ENCODE measurements at regions not wholly inside any gene's neighbourhood (a gene's known extent, or its start where the extent isn't known, plus 50 kb on each side); places are given as distances from the start of the nearest gene placed in this dataset.

DNA sequence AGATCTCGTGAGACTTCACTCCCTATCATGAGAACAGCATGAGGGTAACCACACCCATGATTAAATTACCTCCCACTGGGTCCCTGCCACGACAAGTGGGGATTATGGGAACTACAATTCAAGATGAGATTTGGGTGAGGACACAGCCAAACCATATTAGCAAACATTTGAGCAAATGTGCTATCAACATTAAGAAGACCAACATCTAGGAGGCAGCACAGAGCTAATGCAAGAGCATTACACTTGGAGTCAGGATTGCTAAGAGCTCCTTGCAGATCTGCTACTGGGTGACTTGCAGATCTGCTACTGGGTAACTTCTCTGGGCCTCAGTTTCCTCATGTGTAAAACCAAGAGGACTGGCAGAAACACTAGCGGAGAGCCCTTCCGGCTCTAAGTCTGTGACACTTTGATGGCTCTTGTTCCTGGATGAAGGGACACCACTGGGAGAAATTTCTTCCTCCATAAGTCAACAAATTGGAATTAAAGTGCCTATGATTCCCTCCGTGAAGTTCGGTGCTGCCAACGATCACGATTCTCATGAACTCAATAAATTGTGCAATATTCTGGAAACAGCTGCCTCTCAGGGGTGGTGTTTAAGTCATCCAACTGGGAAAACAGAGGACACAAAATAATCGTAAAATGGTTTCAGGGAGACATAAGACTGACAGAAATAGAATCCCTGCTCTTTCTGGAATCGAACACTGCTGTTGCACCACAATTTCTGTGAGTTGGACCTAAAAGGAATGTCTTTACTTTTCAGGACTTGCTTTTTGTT is 115.8 kb upstream of the ITGB1 start:
- no peak overlapping the region for H3K4me3 ChIP-seq
- 69% methylated on average over 10 of the region's 10 CpGs for WGBS

GRCh38 chr10:33071857-33072256 is 113.8 kb upstream of the ITGB1 start:
- DNase-seq (ENCODE audit: low spot score) = no peak
- intact Hi-C loops (cut with DNase I) = no loop called here
- H3K9me3 ChIP-seq = no peaks in the 10 kb centered on the region
- H3K4me3 ChIP-seq = no peak overlapping the region
- H3K36me3 ChIP-seq = no peaks in the 10 kb centered on the region
- 36% methylated on average over 2 of the region's 2 CpGs for WGBS
- TF ChIP-seq POLR2A (IDR thresholded peaks at IDR 0.05) (no peak), POLR2AphosphoS5 (IDR thresholded peaks at IDR 0.05) (no peak)
- TF ChIP-seq, protein P1, sequence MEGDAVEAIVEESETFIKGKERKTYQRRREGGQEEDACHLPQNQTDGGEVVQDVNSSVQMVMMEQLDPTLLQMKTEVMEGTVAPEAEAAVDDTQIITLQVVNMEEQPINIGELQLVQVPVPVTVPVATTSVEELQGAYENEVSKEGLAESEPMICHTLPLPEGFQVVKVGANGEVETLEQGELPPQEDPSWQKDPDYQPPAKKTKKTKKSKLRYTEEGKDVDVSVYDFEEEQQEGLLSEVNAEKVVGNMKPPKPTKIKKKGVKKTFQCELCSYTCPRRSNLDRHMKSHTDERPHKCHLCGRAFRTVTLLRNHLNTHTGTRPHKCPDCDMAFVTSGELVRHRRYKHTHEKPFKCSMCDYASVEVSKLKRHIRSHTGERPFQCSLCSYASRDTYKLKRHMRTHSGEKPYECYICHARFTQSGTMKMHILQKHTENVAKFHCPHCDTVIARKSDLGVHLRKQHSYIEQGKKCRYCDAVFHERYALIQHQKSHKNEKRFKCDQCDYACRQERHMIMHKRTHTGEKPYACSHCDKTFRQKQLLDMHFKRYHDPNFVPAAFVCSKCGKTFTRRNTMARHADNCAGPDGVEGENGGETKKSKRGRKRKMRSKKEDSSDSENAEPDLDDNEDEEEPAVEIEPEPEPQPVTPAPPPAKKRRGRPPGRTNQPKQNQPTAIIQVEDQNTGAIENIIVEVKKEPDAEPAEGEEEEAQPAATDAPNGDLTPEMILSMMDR (IDR thresholded peaks at IDR 0.05) = no peak
- H3K27me3 ChIP-seq (replicated peaks; ENCODE audit: insufficient read depth) = no peaks in the 10 kb centered on the region
- H3K27ac ChIP-seq = no peak overlapping the region
- no peaks in the 10 kb centered on the region for H3K4me1 ChIP-seq (replicated peaks)

More for the DNA sequence above, 115.8 kb upstream of the ITGB1 start:
- TF ChIP-seq, protein P1 (IDR thresholded peaks at IDR 0.05) = no peak
- no peak for TF ChIP-seq POLR2A (IDR thresholded peaks at IDR 0.05)
- no peak for TF ChIP-seq POLR2AphosphoS5 (IDR thresholded peaks at IDR 0.05)
- no peaks in the 10 kb centered on the region for H3K4me1 ChIP-seq (replicated peaks)
- H3K27me3 ChIP-seq (replicated peaks; ENCODE audit: insufficient read depth) = no peaks in the 10 kb centered on the region
- H3K36me3 ChIP-seq = no peaks in the 10 kb centered on the region
- intact Hi-C loops (cut with DNase I) = no loop called here
- no peak for DNase-seq (ENCODE audit: low spot score)
- no peak overlapping the region for H3K27ac ChIP-seq
- no peaks in the 10 kb centered on the region for H3K9me3 ChIP-seq

DNA sequence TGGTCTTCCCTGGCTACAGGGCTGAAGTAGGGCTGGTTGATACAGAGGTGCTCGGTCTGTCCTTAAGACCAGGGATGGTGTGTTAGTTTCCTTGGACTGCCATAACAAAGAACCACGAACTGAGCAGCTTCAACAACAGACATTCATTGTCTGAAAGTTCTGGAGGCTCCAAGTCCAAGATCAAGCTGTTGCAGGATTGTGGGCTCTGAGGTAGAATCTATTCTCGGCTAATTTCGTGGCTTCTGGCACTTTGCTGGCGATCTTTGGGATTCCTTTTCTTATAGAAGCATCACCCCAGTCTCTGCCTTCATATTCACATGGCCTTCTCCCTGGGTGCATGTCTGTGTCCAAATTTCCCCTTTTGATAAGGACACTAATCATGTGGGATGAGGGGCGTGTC is 112.1 kb upstream of the ITGB1 start:
- Histone ChIP-seq H3K4me3 (no peak overlapping the region), H3K27ac (no peak overlapping the region), H3K4me1 (replicated peaks) (no peaks in the 10 kb centered on the region), H3K9me3 (no peaks in the 10 kb centered on the region), H3K27me3 (replicated peaks; ENCODE audit: insufficient read depth) (no peaks in the 10 kb centered on the region), H3K36me3 (no peaks in the 10 kb centered on the region)
- TF ChIP-seq POLR2A (IDR thresholded peaks at IDR 0.05) (no peak), POLR2AphosphoS5 (IDR thresholded peaks at IDR 0.05) (no peak)
- TF ChIP-seq, protein P1 (IDR thresholded peaks at IDR 0.05) = no peak
- intact Hi-C loops (cut with DNase I) = no loop called here
- 95% methylated on average over 6 of the region's 6 CpGs for WGBS
- DNase-seq (ENCODE audit: low spot score) = no peak

- H3K36me3 ChIP-seq = no peaks in the 10 kb centered on the region
- TF ChIP-seq POLR2AphosphoS5 (IDR thresholded peaks at IDR 0.05) = no peak
- TF ChIP-seq, protein P1 (IDR thresholded peaks at IDR 0.05) = no peak
- TF ChIP-seq POLR2A (IDR thresholded peaks at IDR 0.05) = no peak
- no peaks in the 10 kb centered on the region for H3K27me3 ChIP-seq (replicated peaks; ENCODE audit: insufficient read depth)
- H3K4me1 ChIP-seq (replicated peaks) = no peaks in the 10 kb centered on the region
- no peak overlapping the region for H3K4me3 ChIP-seq
- H3K27ac ChIP-seq = no peak overlapping the region
- no peaks in the 10 kb centered on the region for H3K9me3 ChIP-seq
- intact Hi-C loops (cut with DNase I) = no loop called here
- WGBS = 43% methylated on average over 2 of the region's 2 CpGs
- DNase-seq (ENCODE audit: low spot score) = no peak
These were observed 109.9 kb upstream of the ITGB1 start for GRCh38 chr10:33067917-33068316.

GRCh38 chr10:33067481-33067880 is 109.5 kb upstream of the ITGB1 start:
- TF ChIP-seq POLR2AphosphoS5 (IDR thresholded peaks at IDR 0.05) (no peak), POLR2A (IDR thresholded peaks at IDR 0.05) (no peak)
- TF ChIP-seq, protein P1 (IDR thresholded peaks at IDR 0.05) = no peak
- intact Hi-C loops (cut with DNase I) = no loop called here
- WGBS = 29% methylated on average over 2 of the region's 2 CpGs
- no peaks in the 10 kb centered on the region for H3K27me3 ChIP-seq (replicated peaks; ENCODE audit: insufficient read depth)
- no peaks in the 10 kb centered on the region for H3K4me1 ChIP-seq (replicated peaks)
- H3K27ac ChIP-seq = no peak overlapping the region
- no peaks in the 10 kb centered on the region for H3K36me3 ChIP-seq
- no peak for DNase-seq (ENCODE audit: low spot score)
- no peak overlapping the region for H3K4me3 ChIP-seq
- H3K9me3 ChIP-seq = no peaks in the 10 kb centered on the region

Measured in prostate gland (tissue), 2 donors.